ENCODE measurements at regions not wholly inside any gene's neighbourhood (a gene's known extent, or its start where the extent isn't known, plus 50 kb on each side); places are given as distances from the start of the nearest gene placed in this dataset.

- TF ChIP-seq POLR2A (IDR thresholded peaks at IDR 0.05; ENCODE audit: low read depth, low read length) = no peak
- no peak for TF ChIP-seq POLR2AphosphoS5 (IDR thresholded peaks at IDR 0.05; ENCODE audit: insufficient read depth, low read depth, low read length)
- TF ChIP-seq CTCF (IDR thresholded peaks at IDR 0.05; ENCODE audit: extremely low read depth in 1 of 2, insufficient read depth in 1 of 2, low read depth in 1 of 2, low read length in 2 of 2) = no peak
- TF ChIP-seq FOS (IDR thresholded peaks at IDR 0.05; ENCODE audit: borderline replicate concordance, insufficient read depth, low read length) = no peak
- no peak for TF ChIP-seq EZH2 (IDR thresholded peaks at IDR 0.05; ENCODE audit: borderline replicate concordance, low read depth, low read length, severe bottlenecking)
- no peak for TF ChIP-seq MYC (IDR thresholded peaks at IDR 0.05; ENCODE audit: low read depth, low read length)
- no peak for TF ChIP-seq JUN (IDR thresholded peaks at IDR 0.05; ENCODE audit: borderline replicate concordance, insufficient read depth, insufficient read length, low read depth)
- TF ChIP-seq, protein P1, sequence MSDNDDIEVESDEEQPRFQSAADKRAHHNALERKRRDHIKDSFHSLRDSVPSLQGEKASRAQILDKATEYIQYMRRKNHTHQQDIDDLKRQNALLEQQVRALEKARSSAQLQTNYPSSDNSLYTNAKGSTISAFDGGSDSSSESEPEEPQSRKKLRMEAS (IDR thresholded peaks at IDR 0.05; ENCODE audit: insufficient read depth, insufficient read length) = no peak
- no peak for TF ChIP-seq GATA2 (IDR thresholded peaks at IDR 0.05; ENCODE audit: insufficient read depth, insufficient read length, low read depth, low read length)
- ChIA-PET POLR2A (no interaction called here), CTCF (no interaction called here)
- no TSS peak for BruUV-seq (replicated peaks)
- H3K27ac ChIP-seq (ENCODE audit: insufficient read depth, low read depth, low read length) = no peak overlapping the region
- intact Hi-C loops (cut with micrococcal nuclease) = no loop called here
- H3K9me3 ChIP-seq (replicated peaks; ENCODE audit: control insufficient read depth, insufficient read depth, low read length) = no peaks in the 10 kb centered on the region
- no peak overlapping the region for H3K4me3 ChIP-seq (replicated peaks in 1 of 3; ENCODE audit: insufficient read depth in 1 of 3, low read depth in 1 of 3, low read length in 3 of 3)
- no peaks in the 10 kb centered on the region for H3K9me1 ChIP-seq (replicated peaks; ENCODE audit: control insufficient read depth, extremely low read depth, insufficient read depth, low read length)
- no peaks in the 10 kb centered on the region for H3K4me1 ChIP-seq (ENCODE audit: control insufficient read depth, extremely low read depth, insufficient read depth, low read length)
- H3K79me2 ChIP-seq (ENCODE audit: control insufficient read depth, insufficient read depth, low read length) = no peaks in the 10 kb centered on the region
- no peaks in the 10 kb centered on the region for H3K36me3 ChIP-seq (ENCODE audit: control insufficient read depth in 2 of 2, extremely low read depth in 1 of 2, insufficient read depth in 2 of 2, low read length in 2 of 2)
- FAIRE-seq (no peak), DNase-seq (ENCODE audit: low read depth, low spot score) (no peak)
- H2AFZ ChIP-seq (ENCODE audit: low read depth, low read length) = no peak overlapping the region
- dilution Hi-C loops (cut with MboI; ENCODE audit: extremely low pct_ligation_motif_present, low sequenced_read_pairs) = no loop called here
- no peak overlapping the region for H3K4me2 ChIP-seq (ENCODE audit: insufficient read depth, low read length)
- H4K20me1 ChIP-seq (replicated peaks; ENCODE audit: control insufficient read depth, extremely low read depth, insufficient read depth, low read length) = no peaks in the 10 kb centered on the region
- H3K9ac ChIP-seq (replicated peaks; ENCODE audit: extremely low read depth, insufficient read depth, low read length) = no peak overlapping the region
- no peaks in the 10 kb centered on the region for H3K27me3 ChIP-seq (ENCODE audit: control insufficient read depth in 2 of 2, insufficient read depth in 2 of 2, low read length in 2 of 2)
Measured at GRCh38 chr5:110324876-110325275, 401.6 kb downstream of the TMEM232 start.

Data from endothelial cell of umbilical vein (primary cell).